Memory B cell (primary cell): ENCODE measurements at regions not wholly inside any gene's neighbourhood (a gene's known extent, or its start where the extent isn't known, plus 50 kb on each side); places are given as distances from the start of the nearest gene placed in this dataset.

Experiments used
- ATAC-seq: fragments of 150-1000 bp; cut with Tn5 transposase; 2 replicates; pipeline ENCODE4 v1.10.0; 2021; ENCODE audit warnings: low read depth, mild to moderate bottlenecking, moderate library complexity
- DNase-seq, 2 donors: peaks; one replicate each; pipeline ENCODE4 v3.0.0; 2022; ENCODE audit warnings: low spot score in 2 of 2
- H3K27ac Mint-ChIP-seq: one replicate; pipeline ENCODE4 v1.8.0; 2022; ENCODE audit warnings: mild to moderate bottlenecking, moderate library complexity, mixed read lengths
- H3K27me3 Mint-ChIP-seq: one replicate; pipeline ENCODE4 v1.8.0; 2022; ENCODE audit warnings: mixed read lengths
- H3K36me3 Mint-ChIP-seq: one replicate; pipeline ENCODE4 v1.8.0; 2022; ENCODE audit warnings: mild to moderate bottlenecking, mixed read lengths
- H3K4me1 Mint-ChIP-seq: one replicate; pipeline ENCODE4 v1.8.0; 2022; ENCODE audit warnings: mixed read lengths
- H3K4me3 Mint-ChIP-seq: one replicate; pipeline ENCODE4 v1.8.0; 2022; ENCODE audit warnings: mild to moderate bottlenecking, moderate library complexity, mixed read lengths
- H3K9me3 Mint-ChIP-seq: one replicate; pipeline ENCODE4 v1.8.0; 2022; ENCODE audit warnings: mixed read lengths

DNA sequence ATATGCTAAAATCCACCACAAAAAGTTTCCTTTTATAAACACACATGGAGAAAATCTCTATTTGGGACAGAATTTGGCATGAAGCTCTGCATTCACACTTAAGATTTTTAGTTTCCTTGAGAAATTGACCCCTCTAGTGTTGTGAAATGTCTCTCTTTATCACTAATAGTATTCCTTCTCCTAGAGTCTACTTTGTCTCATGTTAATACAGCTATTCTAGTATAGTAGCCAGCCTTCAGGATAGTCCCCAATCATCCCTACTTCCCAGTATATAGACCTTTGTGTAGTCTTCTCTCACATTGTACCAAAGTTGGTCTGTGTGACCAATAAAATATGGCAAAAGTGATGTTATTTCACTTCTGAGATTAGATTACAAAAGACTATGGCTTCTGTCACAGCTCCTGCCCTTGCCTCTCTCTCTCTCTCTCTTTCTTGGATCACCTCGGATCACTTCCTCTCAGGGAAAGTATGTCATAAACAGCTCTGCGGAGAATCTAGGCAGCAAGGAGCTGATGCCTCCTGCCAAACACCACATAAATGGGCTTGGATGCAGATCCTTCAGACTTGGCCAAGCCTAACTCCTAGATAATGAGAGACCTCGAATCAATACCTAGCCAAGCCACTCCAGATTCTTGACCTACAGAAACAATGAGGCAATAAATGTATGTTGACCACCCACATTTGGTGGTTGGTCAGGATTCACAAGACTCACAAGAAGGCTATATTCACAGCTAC lies 59.7 kb upstream of the NABP1 start:
- ATAC-seq (no peak), DNase-seq (no peak)
- H3K36me3 Mint-ChIP-seq, result no peaks in the 10 kb centered on the region
- no peaks in the 10 kb centered on the region for H3K9me3 Mint-ChIP-seq
- no peaks in the 10 kb centered on the region for H3K27me3 Mint-ChIP-seq
- peak overlapping the region; percentile 58 for H3K4me3 Mint-ChIP-seq
- peak overlapping the region; percentile 96 for H3K27ac Mint-ChIP-seq
- peaks cover 32% of the 10 kb centered on the region for H3K4me1 Mint-ChIP-seq

DNA sequence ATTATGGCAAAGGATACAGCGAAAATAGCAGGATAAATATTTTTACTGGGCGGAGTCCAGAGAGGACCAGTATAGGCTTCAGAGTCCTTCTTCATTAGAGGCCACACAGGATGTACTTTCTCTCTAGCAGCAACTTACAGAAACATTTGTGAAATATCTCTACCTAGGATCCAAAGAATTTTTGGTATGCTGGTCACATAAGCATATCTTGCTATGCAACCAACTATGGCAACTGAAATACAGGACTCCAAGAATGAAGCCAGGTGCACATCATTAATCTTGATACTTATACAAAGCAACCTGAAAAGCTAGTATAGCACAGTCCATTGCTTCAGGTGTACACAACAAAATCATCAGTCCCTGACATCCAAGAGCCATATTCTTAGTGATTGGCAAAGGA lies 59.1 kb upstream of the NABP1 start:
- Mint-ChIP-seq H3K9me3 (no peaks in the 10 kb centered on the region), H3K4me3 (no peak overlapping the region), H3K36me3 (no peaks in the 10 kb centered on the region), H3K4me1 (peaks cover 32% of the 10 kb centered on the region), H3K27ac (peak overlapping the region; percentile 96), H3K27me3 (no peaks in the 10 kb centered on the region)
- no peak for DNase-seq
- no peak for ATAC-seq

DNA sequence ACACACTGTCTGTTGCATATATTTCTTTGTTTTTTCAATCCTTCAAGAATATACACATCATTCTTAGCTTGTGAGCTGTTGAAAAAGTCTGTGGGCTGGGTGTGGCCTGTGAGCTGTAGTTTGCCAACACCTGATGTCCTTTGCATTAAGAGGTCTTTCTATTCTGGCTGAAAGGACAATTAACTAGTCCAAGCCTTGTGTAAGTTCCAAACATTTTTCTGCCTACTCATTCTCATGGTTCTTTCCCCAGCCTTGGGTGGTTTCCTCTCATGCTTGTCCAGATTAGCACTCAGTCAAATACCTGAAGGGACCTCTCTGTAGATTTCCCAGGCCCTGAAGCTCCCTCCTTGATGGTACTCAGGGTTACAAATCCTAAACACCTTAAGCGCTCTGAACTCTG lies 57.8 kb upstream of the NABP1 start:
- no peaks in the 10 kb centered on the region for H3K36me3 Mint-ChIP-seq
- H3K4me1 Mint-ChIP-seq, result peaks cover 38% of the 10 kb centered on the region
- H3K27ac Mint-ChIP-seq, result peak overlapping the region; percentile 25
- H3K9me3 Mint-ChIP-seq, result no peaks in the 10 kb centered on the region
- no peaks in the 10 kb centered on the region for H3K27me3 Mint-ChIP-seq
- H3K4me3 Mint-ChIP-seq, result no peak overlapping the region
- ATAC-seq (no peak), DNase-seq (no peak)

DNA sequence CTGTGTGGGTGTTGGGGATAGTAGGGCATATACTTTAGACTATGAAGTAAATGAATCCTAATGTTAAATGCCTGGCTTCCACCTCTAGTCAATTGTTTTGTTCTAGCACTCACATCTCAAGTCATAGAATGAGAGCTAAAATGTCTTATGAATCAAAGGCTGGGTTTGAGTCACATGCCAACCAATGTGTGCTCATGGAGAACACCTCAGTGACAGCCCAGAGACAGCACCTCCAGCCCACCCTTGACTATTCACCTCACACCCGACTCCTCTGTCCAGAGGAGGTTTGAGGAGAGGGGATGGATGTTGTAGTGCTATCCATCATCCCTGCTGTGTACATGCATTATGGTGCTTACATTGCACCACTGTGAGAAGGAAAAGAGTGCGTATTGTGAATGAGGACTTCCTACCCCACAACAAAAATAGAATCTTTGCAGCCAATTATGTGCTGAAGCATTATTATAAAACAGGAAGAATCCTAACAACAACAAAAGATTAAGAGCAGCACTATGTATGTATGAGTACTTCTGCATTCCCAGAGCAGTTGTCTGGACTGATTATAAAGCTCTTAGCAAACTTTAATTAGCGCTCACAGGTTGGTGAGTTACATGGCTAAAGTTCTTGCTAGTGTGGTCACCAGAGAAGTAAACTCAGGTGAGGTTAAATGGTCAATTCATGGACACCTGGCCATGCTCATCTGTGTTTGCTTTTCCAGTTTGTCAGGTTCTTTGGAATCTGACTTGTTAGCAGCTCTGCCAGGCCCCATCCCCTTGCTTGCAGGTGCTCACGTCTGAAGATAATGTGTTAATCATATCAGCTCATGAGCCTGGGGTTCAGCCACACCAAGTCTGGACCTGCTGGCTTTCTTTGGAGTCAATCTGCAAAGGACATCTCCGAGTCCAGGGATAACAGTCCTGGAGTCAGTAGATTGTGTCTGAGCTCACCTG lies 55.3 kb upstream of the NABP1 start:
- no peaks in the 10 kb centered on the region for H3K9me3 Mint-ChIP-seq
- ATAC-seq, result no peak
- H3K4me3 Mint-ChIP-seq, result no peak overlapping the region
- H3K27me3 Mint-ChIP-seq, result no peaks in the 10 kb centered on the region
- H3K27ac Mint-ChIP-seq, result no peak overlapping the region
- H3K36me3 Mint-ChIP-seq, result no peaks in the 10 kb centered on the region
- H3K4me1 Mint-ChIP-seq, result peaks cover 36% of the 10 kb centered on the region
- no peak for DNase-seq

DNA sequence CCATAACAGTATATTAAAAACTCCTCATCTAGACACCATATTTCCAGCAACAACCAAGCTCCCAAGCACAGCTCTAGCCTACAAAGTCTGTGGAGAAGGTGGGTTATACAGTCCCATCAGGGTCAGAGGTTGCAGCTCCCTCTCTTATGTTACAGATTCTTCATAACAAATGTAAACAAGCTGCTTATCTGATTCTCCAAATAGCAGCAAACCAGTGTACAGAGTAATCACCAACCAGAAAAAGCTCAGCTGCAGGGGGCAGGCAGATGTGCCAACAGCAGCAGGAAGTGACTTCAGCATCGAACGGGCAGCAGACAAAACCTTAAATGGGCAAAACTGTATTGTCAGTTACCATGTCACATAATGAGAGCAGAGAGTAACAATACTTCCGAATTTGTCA lies 52.9 kb upstream of the NABP1 start:
- H3K27ac Mint-ChIP-seq, result peak overlapping the region; percentile 71
- peak; percentile 83 for ATAC-seq
- no peak overlapping the region for H3K4me3 Mint-ChIP-seq
- H3K9me3 Mint-ChIP-seq, result no peaks in the 10 kb centered on the region
- no peaks in the 10 kb centered on the region for H3K27me3 Mint-ChIP-seq
- H3K4me1 Mint-ChIP-seq, result peaks cover 36% of the 10 kb centered on the region
- no peaks in the 10 kb centered on the region for H3K36me3 Mint-ChIP-seq
- peak in 1 of 2 donors; percentile 20 for DNase-seq

DNA sequence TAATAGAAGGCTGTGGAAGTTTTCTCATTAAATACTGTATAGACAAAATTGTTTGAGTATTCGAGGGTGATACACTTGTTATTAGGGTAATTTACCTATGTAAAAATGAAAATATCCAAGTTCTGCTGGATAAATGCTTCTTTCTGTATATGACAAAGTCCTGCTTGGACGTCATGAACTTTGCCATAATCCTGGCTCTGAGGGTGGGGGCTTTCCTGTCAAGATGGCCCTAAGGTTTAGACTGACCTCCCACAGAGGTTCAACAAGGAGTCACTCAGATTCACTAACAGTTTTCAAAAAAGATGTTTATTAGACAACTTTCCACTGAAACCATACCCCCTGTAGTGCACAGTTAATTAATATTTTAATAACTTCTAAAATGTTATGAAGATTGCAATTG lies 52.5 kb upstream of the NABP1 start:
- no peaks in the 10 kb centered on the region for H3K27me3 Mint-ChIP-seq
- no peaks in the 10 kb centered on the region for H3K9me3 Mint-ChIP-seq
- peak overlapping the region; percentile 71 for H3K27ac Mint-ChIP-seq
- no peaks in the 10 kb centered on the region for H3K36me3 Mint-ChIP-seq
- H3K4me1 Mint-ChIP-seq, result peaks cover 37% of the 10 kb centered on the region
- ATAC-seq, result no peak
- no peak for DNase-seq
- H3K4me3 Mint-ChIP-seq, result no peak overlapping the region

DNA sequence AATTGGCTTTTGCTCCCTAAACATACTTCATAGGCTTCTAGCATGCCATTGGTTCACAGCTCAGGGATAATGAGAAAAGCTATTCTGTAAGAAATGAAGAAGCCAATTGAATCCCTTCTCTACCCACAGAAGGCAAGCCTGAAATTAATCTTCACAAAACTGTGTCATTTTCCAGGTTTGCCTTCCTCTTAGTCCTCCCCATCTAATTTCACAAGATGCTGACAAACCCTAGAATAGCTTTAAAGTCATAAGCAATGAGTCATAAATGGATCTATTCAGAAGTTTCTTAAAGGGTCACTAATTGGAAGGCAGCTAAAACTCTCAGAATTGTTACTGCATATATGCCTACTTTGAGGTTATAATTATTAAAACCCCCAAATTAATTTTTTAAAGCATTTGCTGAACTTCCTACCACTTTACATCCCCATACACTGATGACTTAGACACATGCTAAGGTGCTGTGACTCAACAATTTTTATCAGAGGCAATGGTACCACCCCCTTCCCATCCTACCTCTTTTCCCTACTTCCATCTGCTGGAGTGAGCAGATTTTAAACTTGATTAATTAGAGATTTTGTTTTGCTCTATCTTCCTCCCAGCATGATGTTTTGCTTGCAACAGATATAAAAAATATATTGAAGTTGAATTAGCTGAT lies 51.3 kb upstream of the NABP1 start:
- no peaks in the 10 kb centered on the region for H3K9me3 Mint-ChIP-seq
- DNase-seq, result no peak
- ATAC-seq, result no peak
- H3K27ac Mint-ChIP-seq, result no peak overlapping the region
- H3K4me3 Mint-ChIP-seq, result no peak overlapping the region
- H3K4me1 Mint-ChIP-seq, result peaks cover 33% of the 10 kb centered on the region
- no peaks in the 10 kb centered on the region for H3K36me3 Mint-ChIP-seq
- H3K27me3 Mint-ChIP-seq, result no peaks in the 10 kb centered on the region

DNA sequence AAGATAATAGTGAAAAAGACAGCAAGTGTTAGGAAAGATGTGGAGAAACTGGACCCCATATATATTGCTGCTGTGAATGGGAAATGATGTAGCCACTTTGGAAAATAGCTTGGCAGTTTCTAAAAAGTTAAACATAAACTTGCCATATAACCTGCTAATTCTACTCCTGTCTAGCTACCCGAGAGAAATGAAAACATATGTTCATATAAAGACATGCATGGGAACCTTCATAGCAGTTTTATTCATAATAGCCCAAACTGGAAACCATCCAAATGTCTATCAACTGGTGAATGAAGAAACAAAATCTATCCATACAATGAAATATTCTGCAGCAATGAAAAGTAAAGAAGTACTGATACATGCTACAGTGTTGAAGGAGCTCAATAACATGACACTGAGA lies 50.4 kb upstream of the NABP1 start:
- DNase-seq (no peak), ATAC-seq (no peak)
- Mint-ChIP-seq H3K27me3 (no peaks in the 10 kb centered on the region), H3K27ac (no peak overlapping the region), H3K4me1 (peaks cover 31% of the 10 kb centered on the region), H3K36me3 (no peaks in the 10 kb centered on the region), H3K4me3 (no peak overlapping the region), H3K9me3 (no peaks in the 10 kb centered on the region)
